Epithelial cell of esophagus (primary cell): ENCODE measurements at regions not wholly inside any gene's neighbourhood (a gene's known extent, or its start where the extent isn't known, plus 50 kb on each side); places are given as distances from the start of the nearest gene placed in this dataset.
A peak's percentile ranks its signal among the peaks of the same experiment; 100 is the strongest.
"Not testable (repeated sequence)": the region's sequence is repeated elsewhere in the genome, so short reads cannot be mapped to it uniquely, and the experiment has no call there.

Source experiments
- DNase-seq: peaks from one replicate; pipeline ENCODE4 v3.0.0; 2010; ENCODE audit warnings: low read depth
- H3K4me3 ChIP-seq: 2 replicates; pipeline ENCODE4 v1.5.1; 2011; ENCODE audit warnings: mild to moderate bottlenecking, low read length, control low read depth
- CTCF ChIP-seq: IDR thresholded peaks from 2 replicates; pipeline ENCODE4 v1.5.1; 2011; ENCODE audit warnings: low read depth, mild to moderate bottlenecking, low read length, control low read depth, inconsistent platforms; ENCODE audit not compliant: insufficient read depth; ENCODE audit errors: missing control alignments

GRCh38 chr10:29702273-29703164 lies 67.7 kb upstream of the SVIL start:
- TF ChIP-seq CTCF, result no peak
- no peak overlapping the region for H3K4me3 ChIP-seq

GRCh38 chr10:29701306-29701705 lies 66.5 kb upstream of the SVIL start:
- TF ChIP-seq CTCF, result no peak
- no peak overlapping the region for H3K4me3 ChIP-seq
- DNase-seq, result no peak

More at GRCh38 chr10:29702273-29703164, 67.7 kb upstream of the SVIL start:
- no peak for DNase-seq

- H3K4me3 ChIP-seq, result no peak overlapping the region
- DNase-seq, result no peak
- no peak for TF ChIP-seq CTCF
Measured at GRCh38 chr10:29699621-29700020, 64.8 kb upstream of the SVIL start.

GRCh38 chr10:29698773-29699490 lies 64.2 kb upstream of the SVIL start:
- no peak overlapping the region for H3K4me3 ChIP-seq
- TF ChIP-seq CTCF, result no peak
- no peak for DNase-seq

GRCh38 chr10:29696581-29696980 lies 61.8 kb upstream of the SVIL start:
- DNase-seq, H3K4me3 ChIP-seq: not testable (repeated sequence)

- no peak for TF ChIP-seq CTCF
- H3K4me3 ChIP-seq, result no peak overlapping the region
- DNase-seq, result no peak
Measured at GRCh38 chr10:29694121-29694520, 59.4 kb upstream of the SVIL start.

GRCh38 chr10:29692121-29692539 lies 57.4 kb upstream of the SVIL start:
- TF ChIP-seq CTCF, result no peak
- DNase-seq, result peak; percentile 76
- H3K4me3 ChIP-seq, result no peak overlapping the region
